K562 (cell line): ENCODE measurements at regions not wholly inside any gene's neighbourhood (a gene's known extent, or its start where the extent isn't known, plus 50 kb on each side); places are given as distances from the start of the nearest gene placed in this dataset.

Source experiments
- ATAC-seq: fragments of 200-7000 bp; cut with Tn5 transposase; 3 replicates; pipeline ENCODE4 v1.9.1; 2020; ENCODE audit warnings: moderate library complexity
- BruUV-seq: library from RNA; stranded (reverse); fragments of 400-500 nt; replicated peaks from 2 replicates; lab custom pipeline; 2021; lab: Mats Ljungman, UMichigan
- CTCF ChIA-PET: fragments of 300-600 bp; formaldehyde crosslinking; extraction: SDS; loops from one replicate; lab custom pipeline; 2021; ENCODE audit warnings: low intra/inter-chr PET ratio; lab: Yijun Ruan, JAX
- POLR2A ChIA-PET: fragments of 300-600, 350-650 bp; sonication (Branson Sonifier 250); formaldehyde crosslinking; extraction: SDS; loops from one replicate; lab custom pipeline; 2021; ENCODE audit warnings: antibody characterized with exemption, inconsistent platforms; lab: Yijun Ruan, JAX
- DNase-seq, 4 experiments: peaks; one replicate each; pipeline versions ENCODE4 v3.0.0 to v3.0.0-alpha.2; 2011 to 2018; ENCODE audit warnings: low spot score in 3 of 4, mixed read lengths in 3 of 4; ENCODE audit errors: extremely low read depth in 1 of 4
- FAIRE-seq: peaks from 2 replicates; lab custom pipeline; 2011; peaks lifted over from hg19 to GRCh38; lab: Jason Lieb, UNC
- H2AFZ ChIP-seq: 2 replicates; pipeline ENCODE4 v1.6.0; 2011; ENCODE audit warnings: low read depth, low read length, control low read depth, inconsistent platforms
- H3K27ac ChIP-seq: fragments of 200-600 bp; 3 replicates; pipeline ENCODE4 v1.8.0; 2011; ENCODE audit warnings: low read depth, mild to moderate bottlenecking, control low read depth, inconsistent platforms, low read length, moderate library complexity, mixed read lengths; ENCODE audit errors: extremely low read depth
- H3K27me3 ChIP-seq, 2 experiments: fragments of 300-600 bp in 1 of 2; 2 replicates in 1 of 2; 3 replicates in 1 of 2; pipeline versions ENCODE4 v1.6.0 to v1.8.0; 2011; ENCODE audit warnings: inconsistent platforms in 2 of 2, low read length in 2 of 2, mild to moderate bottlenecking in 1 of 2, mixed read lengths in 1 of 2, moderate library complexity in 1 of 2; ENCODE audit not compliant: control insufficient read depth in 2 of 2, insufficient read depth in 2 of 2
- H3K36me3 ChIP-seq: fragments of 300-600 bp; 3 replicates; pipeline ENCODE4 v1.8.0; 2011; ENCODE audit warnings: mild to moderate bottlenecking, low read length, inconsistent platforms; ENCODE audit not compliant: control insufficient read depth, insufficient read depth
- H3K4me1 ChIP-seq, 2 experiments: fragments of 200-600 bp in 1 of 2; replicated peaks in 1 of 2; 2 replicates in 1 of 2; 3 replicates in 1 of 2; pipeline versions ENCODE4 v1.5.1 to v1.8.0; 2011; ENCODE audit warnings: inconsistent platforms in 2 of 2, low read length in 2 of 2, mild to moderate bottlenecking in 1 of 2, mixed read lengths in 1 of 2, moderate library complexity in 1 of 2; ENCODE audit not compliant: control insufficient read depth in 2 of 2, insufficient read depth in 2 of 2
- H3K4me2 ChIP-seq: 2 replicates; pipeline ENCODE4 v1.6.1; 2011; ENCODE audit warnings: low read length, control low read depth, inconsistent platforms, mixed read lengths; ENCODE audit not compliant: insufficient read depth
- H3K4me3 ChIP-seq: fragments of 200-600 bp; sonication (generic), shearing (Covaris generic); 2 replicates; pipeline ENCODE4 v1.5.1; 2016; ENCODE audit warnings: control low read depth, inconsistent platforms
- H3K79me2 ChIP-seq: fragments of 200-600 bp; 3 replicates; pipeline ENCODE4 v1.8.0; 2011; ENCODE audit warnings: low read length, inconsistent platforms; ENCODE audit not compliant: control insufficient read depth, insufficient read depth
- H3K9ac ChIP-seq, 2 experiments: 2 replicates each; pipeline versions ENCODE4 v1.6.0 to v1.6.1; 2011; ENCODE audit warnings: low read depth in 2 of 2, low read length in 2 of 2, control low read depth in 1 of 2, inconsistent platforms in 1 of 2, mild to moderate bottlenecking in 1 of 2, mixed read lengths in 1 of 2; ENCODE audit not compliant: insufficient read depth in 1 of 2
- H3K9me1 ChIP-seq: one replicate; pipeline ENCODE4 v1.6.0; 2011; ENCODE audit warnings: inconsistent platforms, mild to moderate bottlenecking, low read length, moderate library complexity; ENCODE audit not compliant: control insufficient read depth, insufficient read depth
- H3K9me3 ChIP-seq: replicated peaks from 2 replicates; pipeline ENCODE4 v1.5.1; 2011; ENCODE audit warnings: low read depth, low read length, inconsistent platforms; ENCODE audit not compliant: control insufficient read depth, insufficient read depth
- H4K20me1 ChIP-seq: replicated peaks from 2 replicates; pipeline ENCODE4 v1.6.1; 2011; ENCODE audit warnings: low read length, inconsistent platforms, mixed read lengths; ENCODE audit not compliant: control insufficient read depth, insufficient read depth
- BRCA1 ChIP-seq, 2 experiments: fragments of 450-650 bp in 1 of 2; sonication (generic) in 1 of 2; formaldehyde crosslinking in 1 of 2; IDR thresholded peaks; 2 replicates each; pipeline versions ENCODE4 v1.5.0 to v1.6.1; 2017 to 2020; ENCODE audit warnings: mild to moderate bottlenecking in 1 of 2, missing genetic modification reagents in 1 of 2
- JUN ChIP-seq, 2 experiments: sonication (generic) in 1 of 2; formaldehyde crosslinking in 1 of 2; IDR thresholded peaks; 2 replicates each; pipeline versions ENCODE4 v1.6.1 to v1.8.0; 2012 to 2022; ENCODE audit warnings: borderline replicate concordance in 2 of 2, mild to moderate bottlenecking in 2 of 2, improper control_type of control experiment in 1 of 2, low read depth in 1 of 2, low read length in 1 of 2, missing genetic modification reagents in 1 of 2
- PHF8 ChIP-seq: fragments of 200-600 bp; sonication (generic); IDR thresholded peaks from 2 replicates; pipeline ENCODE4 v1.6.1; 2012; ENCODE audit warnings: mixed run types, mild to moderate bottlenecking, inconsistent platforms, low read length, moderate library complexity, borderline replicate concordance
- WGBS: fragments of 100-300 bp; shearing (Covaris generic); methylation state at CpG from one replicate; pipeline ENCODE4 v1.1.6; 2016; ENCODE audit warnings: low coverage, mixed read lengths; ENCODE audit not compliant: insufficient coverage; ENCODE audit errors: missing lambda C conversion rate; 5-methylcytosine and 5-hydroxymethylcytosine counted together
- in situ Hi-C: fragments of 300-500 bp; cut with MboI; formaldehyde crosslinking; loops from 4 replicates; pipeline ENCODE4 v1.15.0; 2018; ENCODE audit warnings: inconsistent platforms, mixed read lengths
- intact Hi-C: fragments of 100-400 bp; cut with micrococcal nuclease; formaldehyde crosslinking; loops from 2 replicates; pipeline ENCODE4 v1.14.2; 2022
- TF ChIP-seq, protein P1 (sequence below): fragments of 450-650 bp; IDR thresholded peaks from 2 replicates; pipeline ENCODE4 v1.6.1; 2014; ENCODE audit warnings: low read depth, mild to moderate bottlenecking, moderate library complexity, borderline replicate concordance
- TF ChIP-seq, protein P2 (sequence below): fragments of 250-450 bp; sonication (Bioruptor Pico); IDR thresholded peaks from 2 replicates; pipeline ENCODE4 v1.4.0; 2020
- TF ChIP-seq, protein P3 (sequence below): sonication (generic); formaldehyde crosslinking; IDR thresholded peaks from 2 replicates; pipeline ENCODE4 v1.8.0; 2022; ENCODE audit warnings: missing genetic modification reagents, mild to moderate bottlenecking, moderate library complexity, borderline replicate concordance

DNA sequence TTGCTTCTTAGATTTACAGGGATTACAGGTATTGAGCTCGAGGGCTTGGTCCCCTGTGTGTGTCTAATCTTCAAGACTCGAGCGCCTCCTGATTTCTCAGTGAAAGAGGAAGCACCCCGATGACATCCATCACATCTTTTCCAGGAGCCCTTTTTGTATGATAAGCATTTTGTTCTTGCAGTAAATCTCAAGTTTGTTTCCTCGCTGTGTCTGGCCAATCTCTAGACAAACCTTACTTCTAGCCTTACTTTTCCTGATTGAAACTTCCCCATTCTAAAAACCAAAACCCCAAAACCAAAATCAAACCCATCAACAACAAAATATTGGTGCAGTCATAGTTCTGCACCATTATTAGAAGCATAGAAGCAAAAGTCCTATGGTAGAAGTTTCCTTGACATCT lies 286.0 kb downstream of the NFKBIZ start:
- CTCF ChIA-PET = no interaction called here
- TF ChIP-seq, protein P1, sequence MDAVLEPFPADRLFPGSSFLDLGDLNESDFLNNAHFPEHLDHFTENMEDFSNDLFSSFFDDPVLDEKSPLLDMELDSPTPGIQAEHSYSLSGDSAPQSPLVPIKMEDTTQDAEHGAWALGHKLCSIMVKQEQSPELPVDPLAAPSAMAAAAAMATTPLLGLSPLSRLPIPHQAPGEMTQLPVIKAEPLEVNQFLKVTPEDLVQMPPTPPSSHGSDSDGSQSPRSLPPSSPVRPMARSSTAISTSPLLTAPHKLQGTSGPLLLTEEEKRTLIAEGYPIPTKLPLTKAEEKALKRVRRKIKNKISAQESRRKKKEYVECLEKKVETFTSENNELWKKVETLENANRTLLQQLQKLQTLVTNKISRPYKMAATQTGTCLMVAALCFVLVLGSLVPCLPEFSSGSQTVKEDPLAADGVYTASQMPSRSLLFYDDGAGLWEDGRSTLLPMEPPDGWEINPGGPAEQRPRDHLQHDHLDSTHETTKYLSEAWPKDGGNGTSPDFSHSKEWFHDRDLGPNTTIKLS = no peak
- TF ChIP-seq, protein P2, sequence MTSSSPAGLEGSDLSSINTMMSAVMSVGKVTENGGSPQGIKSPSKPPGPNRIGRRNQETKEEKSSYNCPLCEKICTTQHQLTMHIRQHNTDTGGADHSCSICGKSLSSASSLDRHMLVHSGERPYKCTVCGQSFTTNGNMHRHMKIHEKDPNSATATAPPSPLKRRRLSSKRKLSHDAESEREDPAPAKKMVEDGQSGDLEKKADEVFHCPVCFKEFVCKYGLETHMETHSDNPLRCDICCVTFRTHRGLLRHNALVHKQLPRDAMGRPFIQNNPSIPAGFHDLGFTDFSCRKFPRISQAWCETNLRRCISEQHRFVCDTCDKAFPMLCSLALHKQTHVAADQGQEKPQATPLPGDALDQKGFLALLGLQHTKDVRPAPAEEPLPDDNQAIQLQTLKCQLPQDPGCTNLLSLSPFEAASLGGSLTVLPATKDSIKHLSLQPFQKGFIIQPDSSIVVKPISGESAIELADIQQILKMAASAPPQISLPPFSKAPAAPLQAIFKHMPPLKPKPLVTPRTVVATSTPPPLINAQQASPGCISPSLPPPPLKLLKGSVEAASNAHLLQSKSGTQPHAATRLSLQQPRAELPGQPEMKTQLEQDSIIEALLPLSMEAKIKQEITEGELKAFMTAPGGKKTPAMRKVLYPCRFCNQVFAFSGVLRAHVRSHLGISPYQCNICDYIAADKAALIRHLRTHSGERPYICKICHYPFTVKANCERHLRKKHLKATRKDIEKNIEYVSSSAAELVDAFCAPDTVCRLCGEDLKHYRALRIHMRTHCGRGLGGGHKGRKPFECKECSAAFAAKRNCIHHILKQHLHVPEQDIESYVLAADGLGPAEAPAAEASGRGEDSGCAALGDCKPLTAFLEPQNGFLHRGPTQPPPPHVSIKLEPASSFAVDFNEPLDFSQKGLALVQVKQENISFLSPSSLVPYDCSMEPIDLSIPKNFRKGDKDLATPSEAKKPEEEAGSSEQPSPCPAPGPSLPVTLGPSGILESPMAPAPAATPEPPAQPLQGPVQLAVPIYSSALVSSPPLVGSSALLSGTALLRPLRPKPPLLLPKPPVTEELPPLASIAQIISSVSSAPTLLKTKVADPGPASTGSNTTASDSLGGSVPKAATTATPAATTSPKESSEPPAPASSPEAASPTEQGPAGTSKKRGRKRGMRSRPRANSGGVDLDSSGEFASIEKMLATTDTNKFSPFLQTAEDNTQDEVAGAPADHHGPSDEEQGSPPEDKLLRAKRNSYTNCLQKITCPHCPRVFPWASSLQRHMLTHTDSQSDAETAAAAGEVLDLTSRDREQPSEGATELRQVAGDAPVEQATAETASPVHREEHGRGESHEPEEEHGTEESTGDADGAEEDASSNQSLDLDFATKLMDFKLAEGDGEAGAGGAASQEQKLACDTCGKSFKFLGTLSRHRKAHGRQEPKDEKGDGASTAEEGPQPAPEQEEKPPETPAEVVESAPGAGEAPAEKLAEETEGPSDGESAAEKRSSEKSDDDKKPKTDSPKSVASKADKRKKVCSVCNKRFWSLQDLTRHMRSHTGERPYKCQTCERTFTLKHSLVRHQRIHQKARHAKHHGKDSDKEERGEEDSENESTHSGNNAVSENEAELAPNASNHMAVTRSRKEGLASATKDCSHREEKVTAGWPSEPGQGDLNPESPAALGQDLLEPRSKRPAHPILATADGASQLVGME (CRISPR knock-in tag) = no peak
- TF ChIP-seq PHF8 (no peak), JUN (IDR thresholded peaks at IDR 0.05; ENCODE audit: borderline replicate concordance, low read depth, low read length) (no peak), JUN (CRISPR knock-in tag; IDR thresholded peaks at IDR 0.05; ENCODE audit: borderline replicate concordance) (no peak), BRCA1 (IDR thresholded peaks at IDR 0.05) (no peak), BRCA1 (CRISPR knock-in tag; IDR thresholded peaks at IDR 0.05) (no peak)
- TF ChIP-seq, protein P3, sequence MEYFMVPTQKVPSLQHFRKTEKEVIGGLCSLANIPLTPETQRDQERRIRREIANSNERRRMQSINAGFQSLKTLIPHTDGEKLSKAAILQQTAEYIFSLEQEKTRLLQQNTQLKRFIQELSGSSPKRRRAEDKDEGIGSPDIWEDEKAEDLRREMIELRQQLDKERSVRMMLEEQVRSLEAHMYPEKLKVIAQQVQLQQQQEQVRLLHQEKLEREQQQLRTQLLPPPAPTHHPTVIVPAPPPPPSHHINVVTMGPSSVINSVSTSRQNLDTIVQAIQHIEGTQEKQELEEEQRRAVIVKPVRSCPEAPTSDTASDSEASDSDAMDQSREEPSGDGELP (CRISPR knock-in tag) = no peak

More for the DNA sequence above, 286.0 kb downstream of the NFKBIZ start:
- intact Hi-C loops = no loop called here
- no peak overlapping the region for H3K9ac ChIP-seq
- no peak for DNase-seq
- H3K36me3 ChIP-seq = no peaks in the 10 kb centered on the region
- BruUV-seq = no TSS peak
- WGBS = 6% methylated on average over 4 of the region's 5 CpGs
- no peak overlapping the region for H3K4me3 ChIP-seq
- POLR2A ChIA-PET = no interaction called here
- H2AFZ ChIP-seq = no peak overlapping the region
- no peak overlapping the region for H3K4me2 ChIP-seq
- no peak overlapping the region for H3K27ac ChIP-seq
- no peaks in the 10 kb centered on the region for H3K9me1 ChIP-seq
- H3K9me3 ChIP-seq = no peaks in the 10 kb centered on the region
- in situ Hi-C loops = no loop called here
- H4K20me1 ChIP-seq = no peaks in the 10 kb centered on the region
- no peaks in the 10 kb centered on the region for H3K4me1 ChIP-seq
- H3K27me3 ChIP-seq = no peaks in the 10 kb centered on the region
- no peaks in the 10 kb centered on the region for H3K79me2 ChIP-seq
- no peak for FAIRE-seq
- no peak for ATAC-seq
